Suppressor macrophage (primary cell): ENCODE measurements at regions not wholly inside any gene's neighbourhood (a gene's known extent, or its start where the extent isn't known, plus 50 kb on each side); places are given as distances from the start of the nearest gene placed in this dataset.
"Not testable (repeated sequence)": the region's sequence is repeated elsewhere in the genome, so short reads cannot be mapped to it uniquely, and the experiment has no call there.

Experiments
- DNase-seq, 4 experiments: peaks; one replicate each; pipeline ENCODE4 v3.0.0-alpha.2; 2020 to 2022

GRCh38 chr11:80309301-80309700, 868.5 kb upstream of the TENM4 start:
- DNase-seq: no peak

DNA sequence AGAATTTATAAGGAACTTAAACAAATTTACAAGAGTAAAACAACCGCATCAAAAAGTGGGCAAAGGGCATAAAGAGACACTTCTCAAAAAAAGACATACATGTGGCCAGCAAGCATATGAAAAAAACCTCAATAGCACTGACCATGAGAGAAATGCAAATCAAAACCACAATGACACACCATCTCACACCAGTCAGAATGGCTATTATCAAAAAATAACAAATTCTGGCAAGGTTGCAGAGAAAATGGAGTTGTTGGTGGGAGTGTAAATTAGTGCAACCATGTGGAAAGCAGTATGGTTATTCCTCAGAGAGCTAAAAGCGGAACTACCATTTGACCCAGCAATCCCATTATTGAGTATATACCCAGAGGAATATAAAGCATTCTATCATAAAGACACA, 866.8 kb upstream of the TENM4 start:
- DNase-seq: no peak

DNA sequence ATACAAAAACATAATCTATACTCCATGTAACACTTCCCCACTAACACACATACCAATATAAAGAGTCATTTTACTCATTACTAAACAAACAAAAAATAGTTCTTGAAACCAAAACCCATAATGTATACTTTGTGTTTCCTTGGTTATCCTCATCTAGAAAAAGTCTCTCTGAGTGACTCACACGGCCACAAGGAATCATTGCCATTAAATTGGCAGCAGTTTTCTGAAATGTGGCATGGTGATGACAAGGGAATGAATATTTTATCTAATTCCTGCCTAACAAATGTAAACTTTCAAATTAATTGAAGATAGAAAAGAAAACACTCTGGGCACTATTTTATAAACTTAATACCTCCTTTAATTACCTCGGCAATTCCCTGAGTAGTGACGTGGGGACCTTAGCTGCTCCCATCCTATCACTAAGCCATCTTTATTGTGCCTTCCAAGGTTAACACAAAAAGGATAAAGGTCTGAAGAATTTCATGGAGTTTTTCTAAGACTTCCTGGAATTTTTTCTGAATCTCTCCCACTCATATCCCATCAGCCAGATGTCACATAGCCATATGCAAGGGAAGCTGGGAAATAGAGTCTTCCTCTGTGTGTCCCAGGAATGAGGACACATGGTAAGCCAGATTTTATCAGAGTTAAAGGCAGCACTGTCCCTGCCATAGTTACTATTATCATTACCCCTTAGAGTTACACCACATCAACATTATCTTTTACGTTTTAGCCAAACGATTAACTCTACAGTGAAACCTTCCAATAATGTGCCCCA, 857.2 kb upstream of the TENM4 start:
- DNase-seq: no peak

DNA sequence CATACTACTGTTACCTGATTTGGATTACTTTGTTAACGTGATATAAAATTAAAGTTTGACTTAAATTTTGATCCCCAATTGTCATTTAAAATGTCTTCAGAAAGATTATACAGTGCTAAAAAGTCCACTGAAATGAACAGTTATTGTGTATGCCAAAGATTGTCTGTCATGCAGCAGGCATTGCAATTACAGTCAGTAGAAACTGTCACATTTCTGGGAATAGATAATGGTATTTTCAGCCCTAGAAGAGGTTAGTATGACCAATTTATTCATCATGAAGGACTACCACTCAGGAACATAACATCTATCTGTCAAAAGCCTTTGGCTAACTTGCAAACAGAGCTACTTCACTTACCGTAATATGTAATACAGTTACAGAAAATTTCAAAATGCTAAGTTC, 852.5 kb upstream of the TENM4 start:
- no peak for DNase-seq

DNA sequence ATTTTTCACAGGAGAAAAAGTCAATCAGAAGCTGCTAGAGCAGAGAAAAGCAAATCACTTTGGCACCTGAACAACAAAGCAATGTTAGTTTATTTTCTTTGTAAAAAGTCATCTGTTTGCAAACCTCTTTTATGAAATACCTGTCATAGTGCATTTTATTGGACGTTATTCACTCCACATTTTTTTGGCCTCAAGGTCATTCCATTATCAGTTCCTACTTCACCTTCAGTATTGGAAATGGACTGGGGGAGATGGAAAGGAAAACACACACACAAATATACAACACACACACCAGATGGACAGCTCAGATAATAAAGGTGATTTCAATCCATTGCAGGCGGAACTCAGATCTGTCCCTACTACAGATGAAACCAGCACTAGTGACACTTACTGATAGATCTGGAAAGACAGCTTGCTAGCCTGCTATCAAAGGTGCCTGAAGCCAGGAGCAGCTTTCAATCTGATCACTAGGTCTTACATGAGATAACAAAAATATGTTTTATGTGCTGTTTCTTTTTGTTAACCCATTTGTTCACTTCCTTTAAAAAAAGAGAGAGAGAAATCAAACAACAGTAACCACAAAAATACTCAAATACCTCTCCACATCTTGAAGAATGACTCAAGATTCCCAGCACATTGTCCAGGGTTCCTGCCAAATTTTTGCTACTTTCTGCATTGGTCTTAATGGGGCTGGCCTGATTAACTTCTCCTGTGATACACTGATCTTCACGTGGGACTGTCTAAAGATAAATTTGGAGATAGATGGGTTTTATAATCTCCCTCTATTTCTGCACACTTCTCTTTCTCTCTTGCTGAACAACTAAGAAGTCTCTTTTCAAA, 844.3 kb upstream of the TENM4 start:
- DNase-seq: no peak

DNA sequence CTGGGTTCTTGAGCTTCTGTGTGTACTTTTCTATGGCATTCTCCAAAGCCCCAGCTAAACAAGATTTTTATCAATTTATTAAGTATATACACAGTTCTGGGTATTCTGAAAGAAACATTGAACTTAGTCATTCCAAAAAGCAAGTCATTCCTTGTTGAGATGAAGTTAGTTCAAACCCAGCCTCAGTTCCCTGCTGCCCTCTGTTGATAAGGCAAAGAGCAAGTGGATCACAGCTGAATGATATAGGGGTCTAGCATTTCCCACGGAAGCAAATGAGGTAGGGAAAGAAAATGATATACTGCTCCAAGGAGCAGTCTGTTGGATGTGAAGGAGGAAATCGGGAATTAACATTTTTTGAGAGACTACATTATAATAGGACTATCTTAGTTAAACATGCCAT, 841.8 kb upstream of the TENM4 start:
- no peak for DNase-seq

- DNase-seq: no peak
These were observed 840.4 kb upstream of the TENM4 start for GRCh38 chr11:80281194-80281593.

GRCh38 chr11:80280737-80281136, 839.9 kb upstream of the TENM4 start:
- no peak for DNase-seq

- no peak for DNase-seq
These were observed 820.9 kb upstream of the TENM4 start for GRCh38 chr11:80261776-80262175.

- DNase-seq: not testable (repeated sequence)
These were observed 816.6 kb upstream of the TENM4 start for GRCh38 chr11:80257319-80258015.

GRCh38 chr11:80255021-80255420, 814.2 kb upstream of the TENM4 start:
- no peak for DNase-seq

GRCh38 chr11:80241766-80242165, 800.9 kb upstream of the TENM4 start:
- no peak for DNase-seq

DNA sequence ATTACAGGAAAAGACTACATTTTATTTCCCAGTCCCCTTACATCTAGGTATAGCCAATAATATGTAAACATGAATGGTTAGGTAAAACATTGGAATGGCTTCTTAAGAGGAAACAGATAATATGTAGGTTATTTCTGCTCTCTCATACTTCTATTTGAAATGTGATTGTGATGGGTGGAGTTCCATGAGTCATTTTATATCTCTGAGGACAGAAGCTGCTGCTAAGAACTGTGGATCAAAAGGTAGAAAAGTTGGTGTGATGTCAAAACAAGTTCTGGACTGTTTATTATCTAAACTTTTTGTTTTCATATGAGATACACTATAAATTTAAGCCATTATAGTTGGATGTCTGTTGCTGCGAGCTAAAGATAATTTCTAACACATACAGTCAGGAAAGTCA, 799.4 kb upstream of the TENM4 start:
- DNase-seq: no peak

DNA sequence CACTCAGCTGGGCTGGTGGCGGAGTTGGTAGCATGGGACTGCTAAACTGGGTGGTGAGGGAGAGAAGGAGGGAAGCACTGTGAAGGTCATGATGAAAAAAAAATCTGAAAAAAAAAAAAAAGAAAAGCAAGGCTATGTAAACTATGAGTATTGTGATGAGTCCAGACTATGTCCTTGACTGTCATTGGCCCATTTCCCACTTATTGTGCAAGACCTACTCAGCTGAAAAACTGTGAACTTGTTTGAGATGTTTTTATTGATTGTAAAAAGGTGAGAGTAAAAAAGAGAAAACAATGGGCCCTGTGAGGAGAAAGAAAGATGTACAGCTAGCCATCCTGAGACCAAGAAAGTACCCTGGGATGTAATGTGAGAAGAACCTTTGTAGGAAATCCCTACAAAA, 798.4 kb upstream of the TENM4 start:
- DNase-seq: no peak

DNA sequence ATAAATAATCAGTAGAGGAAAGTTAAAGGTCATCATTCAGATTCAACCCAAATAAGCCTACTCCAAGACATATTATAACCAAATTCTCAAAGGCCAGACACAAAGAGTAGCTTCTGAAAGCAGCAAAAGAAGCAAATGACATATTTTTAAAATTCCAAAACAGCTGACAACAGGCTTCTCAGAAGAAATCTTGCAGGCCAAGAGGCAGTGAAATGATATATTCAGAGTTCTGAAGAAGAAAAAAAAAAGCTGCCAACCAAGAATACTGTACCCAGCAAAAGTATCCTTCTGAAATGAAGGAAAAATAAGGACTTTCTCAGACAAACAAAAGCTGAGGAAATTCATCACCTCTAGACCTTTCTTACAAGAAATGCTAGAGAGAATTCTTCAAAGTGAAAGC, 787.1 kb upstream of the TENM4 start:
- no peak for DNase-seq

DNA sequence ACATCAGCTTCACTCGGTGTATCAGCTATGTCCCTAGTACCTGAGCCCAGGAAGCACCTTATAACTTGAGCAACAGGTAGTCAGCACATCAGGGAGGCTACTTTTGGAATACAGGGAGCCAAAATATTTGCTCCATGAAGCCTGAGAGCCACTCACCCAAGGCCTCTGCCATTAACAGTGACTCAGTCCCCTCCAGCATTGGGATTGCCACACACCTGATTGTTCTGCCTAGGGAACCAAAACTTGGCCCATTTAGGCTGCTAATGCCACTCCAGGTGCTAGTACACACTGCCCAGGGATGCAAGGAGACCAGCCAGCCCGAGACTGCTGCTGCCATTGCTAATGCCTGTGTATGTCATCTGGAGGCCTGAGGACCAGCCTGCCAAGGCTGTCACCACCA, 773.6 kb upstream of the TENM4 start:
- DNase-seq: no peak

- no peak for DNase-seq
These were observed 770.8 kb upstream of the TENM4 start for GRCh38 chr11:80211673-80212072.

- DNase-seq: no peak
These were observed 763.2 kb upstream of the TENM4 start for GRCh38 chr11:80204021-80204420.

- no peak for DNase-seq
These were observed 756.2 kb upstream of the TENM4 start for GRCh38 chr11:80196932-80197554.

- DNase-seq: no peak
These were observed 755.2 kb upstream of the TENM4 start for GRCh38 chr11:80196041-80196440.

DNA sequence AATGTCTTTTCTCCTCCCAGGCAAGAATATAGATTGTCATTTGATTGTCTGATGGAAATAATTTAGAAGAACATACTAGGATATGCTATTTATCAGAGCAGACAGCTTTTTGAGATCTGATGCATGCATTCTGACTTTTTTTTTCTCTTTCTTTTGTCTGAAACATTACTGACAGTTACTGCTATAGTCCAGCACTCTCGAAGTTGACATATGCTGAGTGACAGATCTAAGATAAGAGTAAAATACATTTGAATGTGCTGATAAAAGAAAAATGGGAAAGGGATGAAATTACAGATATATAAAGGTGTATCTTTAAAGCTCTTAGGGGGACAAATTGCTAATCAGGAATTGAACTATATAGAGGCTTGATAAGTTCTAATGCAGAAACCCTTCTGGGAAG, 753.8 kb upstream of the TENM4 start:
- DNase-seq: no peak

DNA sequence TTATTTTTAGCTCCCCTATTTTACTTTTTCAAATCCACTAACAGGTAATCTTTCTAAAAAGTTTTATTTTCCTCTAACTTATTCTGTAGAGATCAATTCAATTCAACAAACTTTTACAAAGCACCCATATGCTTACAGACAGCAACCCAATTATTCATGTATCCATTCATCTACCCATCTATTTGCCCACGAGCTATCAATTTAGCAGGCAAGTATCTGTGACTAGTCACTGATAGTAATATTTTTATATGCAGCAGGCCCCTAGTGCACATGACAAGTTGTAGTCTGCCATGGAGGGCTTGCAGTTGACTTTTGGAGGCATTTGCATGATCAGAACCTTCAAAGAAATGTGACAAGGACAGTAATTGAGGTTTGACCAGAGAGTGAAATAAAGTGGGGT, 753.2 kb upstream of the TENM4 start:
- DNase-seq: no peak

- DNase-seq: no peak
These were observed 747.3 kb upstream of the TENM4 start for GRCh38 chr11:80188076-80188627.
